SK-MEL-5 (cell line): ENCODE measurements at regions not wholly inside any gene's neighbourhood (a gene's known extent, or its start where the extent isn't known, plus 50 kb on each side); places are given as distances from the start of the nearest gene placed in this dataset.
"Not testable (repeated sequence)": the region's sequence is repeated elsewhere in the genome, so short reads cannot be mapped to it uniquely, and the experiment has no call there.

Source experiments
- DNase-seq: peaks from one replicate; pipeline ENCODE4 v3.0.0-alpha.2; 2016; ENCODE audit warnings: low read depth, low spot score
- in situ Hi-C: cut with HindIII; loops from 2 replicates; pipeline ENCODE4 v1.10.0; 2016; ENCODE audit warnings: low sequenced_read_pairs, high pct_unique_total_duplicates, low pct_unique_long_range_greater_than_20kb

DNA sequence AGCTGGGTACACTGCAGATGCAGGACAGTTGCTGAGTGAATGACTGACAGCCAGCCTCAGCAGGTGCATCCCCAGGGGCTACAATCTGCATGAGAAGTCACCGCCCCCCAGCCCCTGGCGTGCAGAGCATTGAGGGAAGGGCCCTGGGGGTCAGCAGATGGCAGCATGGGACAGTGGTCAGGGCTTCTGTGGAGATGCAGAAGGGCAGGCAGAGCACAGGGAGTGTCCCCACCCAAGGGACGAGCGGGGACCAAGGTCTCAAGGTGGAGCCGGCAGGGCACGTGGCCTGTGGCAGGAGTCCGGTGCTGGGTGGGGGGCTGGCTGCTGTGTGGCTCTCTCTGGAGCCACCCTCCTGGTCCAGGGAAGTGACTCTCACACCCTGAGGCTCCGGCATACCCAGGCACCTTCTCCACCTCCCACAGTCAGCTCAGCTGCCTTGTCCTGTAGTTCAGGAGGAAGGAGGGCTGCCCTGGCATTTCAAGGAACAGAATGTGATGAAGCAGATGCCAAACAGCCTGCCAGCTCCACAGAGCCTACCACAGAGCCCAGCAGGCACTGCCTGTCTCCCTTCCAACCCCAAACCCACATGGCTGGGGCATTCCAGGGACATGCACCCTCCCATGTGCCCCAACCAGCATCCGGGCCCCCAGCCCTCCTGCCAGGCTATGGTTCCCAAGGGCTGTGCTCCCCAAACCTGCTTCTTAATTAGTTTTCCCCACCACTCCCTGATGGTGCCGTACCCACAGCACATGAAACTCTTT, 114.5 kb downstream of the TMEM130 start:
- no peak for DNase-seq
- in situ Hi-C loops = no loop called here

DNA sequence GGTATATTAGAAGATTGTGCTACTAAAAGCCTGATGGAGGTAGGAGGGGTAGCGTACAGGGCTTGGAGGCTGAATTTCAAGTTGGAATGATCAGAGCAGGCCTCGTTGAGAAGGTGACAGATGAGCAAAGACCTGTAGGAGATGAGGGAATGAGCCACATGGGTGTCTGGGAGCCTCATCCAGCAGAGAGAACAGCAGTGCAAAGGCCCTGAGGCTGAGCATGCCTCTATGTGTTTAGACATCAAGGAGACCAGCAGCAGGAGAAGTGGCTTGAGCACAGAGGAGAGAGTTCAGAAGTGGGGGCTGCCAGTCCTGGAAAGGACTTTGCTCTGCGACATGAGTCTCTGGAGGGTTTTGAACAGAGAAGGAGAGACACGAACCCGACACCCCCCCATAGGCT, 111.7 kb downstream of the TMEM130 start:
- in situ Hi-C loops = no loop called here
- DNase-seq = no peak

DNA sequence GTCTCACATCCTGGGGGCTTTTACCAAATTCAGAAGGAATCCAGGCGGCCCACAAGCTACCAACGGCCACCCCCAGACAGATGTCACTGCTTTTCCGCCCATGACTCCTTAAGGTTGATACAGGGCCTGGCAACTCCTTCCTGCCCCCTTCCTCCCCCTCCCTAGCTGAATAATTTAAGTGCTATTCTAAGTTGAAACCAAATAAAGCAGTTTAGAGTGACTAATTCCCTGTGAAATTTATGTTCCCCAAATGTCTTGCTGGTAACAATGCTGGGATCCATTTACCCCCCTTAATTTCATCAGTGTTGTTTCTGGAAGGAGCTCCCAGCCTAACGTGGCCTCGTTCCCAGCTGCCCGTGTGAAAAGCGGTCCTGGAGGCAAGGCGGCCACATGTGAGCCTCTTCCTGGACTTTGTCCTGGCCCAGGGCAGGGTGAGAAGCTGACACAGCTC, 109.6 kb downstream of the TMEM130 start:
- in situ Hi-C loops = no loop called here
- DNase-seq = no peak

DNA sequence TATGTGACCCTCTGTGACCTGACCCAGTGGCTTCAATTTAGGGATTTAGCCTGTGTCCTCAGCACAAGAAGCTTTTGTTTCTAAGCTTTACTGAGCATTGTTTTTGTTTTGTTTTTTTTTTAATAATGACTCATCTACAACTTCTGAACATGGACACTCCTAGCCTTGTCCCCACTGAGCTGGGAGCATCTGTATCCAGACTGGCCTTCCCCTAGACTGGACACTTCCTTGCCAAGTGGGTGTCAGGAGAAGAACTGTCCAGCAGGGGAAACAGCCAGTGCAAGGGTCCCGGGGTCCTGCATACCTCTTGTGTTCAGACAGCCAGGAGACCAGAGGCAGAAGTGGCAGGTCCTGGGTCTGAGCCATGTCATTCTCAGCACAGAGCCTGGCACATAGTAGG, 108.6 kb downstream of the TMEM130 start:
- in situ Hi-C loops = no loop called here
- DNase-seq = no peak

DNA sequence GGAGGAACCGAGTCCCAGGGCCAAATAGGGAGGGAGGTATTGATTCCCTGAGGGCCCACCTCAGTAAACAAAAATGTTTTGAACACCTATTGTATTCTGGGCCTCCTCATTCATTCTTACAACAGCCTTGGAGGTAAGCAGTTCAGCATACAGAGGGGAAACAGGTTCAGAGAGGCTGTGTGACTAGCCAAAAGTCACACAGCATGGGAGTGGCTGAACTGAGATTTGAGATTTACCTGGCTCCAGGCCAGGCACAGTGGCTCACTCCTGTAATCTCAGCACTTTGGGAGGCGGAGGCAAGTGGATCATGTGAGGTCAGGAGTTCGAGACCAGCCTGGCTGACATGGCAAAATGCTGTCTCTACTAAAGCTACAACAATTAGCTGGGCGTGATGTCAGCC, 107.2 kb downstream of the TMEM130 start:
- DNase-seq = no peak
- in situ Hi-C loops = no loop called here

DNA sequence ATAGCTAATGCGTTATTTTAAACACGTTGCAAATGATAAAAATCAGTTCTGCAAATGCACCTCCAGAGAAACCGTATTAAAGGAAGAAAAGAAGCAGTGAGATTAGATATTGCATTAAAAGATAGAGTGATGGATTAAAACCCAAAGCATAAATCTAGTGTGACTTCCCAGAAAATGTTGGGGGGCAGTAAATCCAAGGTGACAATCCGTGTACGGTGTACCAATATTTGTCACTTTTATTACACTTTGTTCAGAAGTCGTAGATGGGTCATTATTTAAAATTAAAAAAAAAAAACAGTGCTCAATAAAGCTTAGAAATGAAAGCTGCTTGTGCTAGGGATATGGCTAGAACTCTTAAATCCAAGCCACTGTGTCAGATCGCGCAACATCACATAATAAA, 106.4 kb downstream of the TMEM130 start:
- DNase-seq = no peak
- in situ Hi-C loops = no loop called here

DNA sequence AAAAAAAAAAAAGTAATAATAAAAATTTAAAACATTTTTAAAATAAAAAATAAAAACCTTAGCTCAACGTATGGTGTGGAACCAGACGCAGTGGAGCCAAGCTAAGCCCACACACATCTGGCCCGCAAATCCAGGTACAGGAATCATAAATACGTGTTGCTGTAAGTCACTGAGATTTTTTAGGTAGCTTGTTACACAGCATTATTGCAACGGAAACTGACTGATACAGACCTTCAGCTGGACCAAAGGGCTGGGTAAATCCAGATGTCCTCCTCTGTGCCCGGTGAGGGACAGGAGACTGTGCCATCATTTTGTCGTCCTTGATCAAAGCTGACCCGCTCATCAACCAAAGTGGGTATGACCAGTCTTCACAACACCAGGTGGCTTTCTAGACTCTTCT, 104.9 kb downstream of the TMEM130 start:
- in situ Hi-C loops = no loop called here
- no peak for DNase-seq

DNA sequence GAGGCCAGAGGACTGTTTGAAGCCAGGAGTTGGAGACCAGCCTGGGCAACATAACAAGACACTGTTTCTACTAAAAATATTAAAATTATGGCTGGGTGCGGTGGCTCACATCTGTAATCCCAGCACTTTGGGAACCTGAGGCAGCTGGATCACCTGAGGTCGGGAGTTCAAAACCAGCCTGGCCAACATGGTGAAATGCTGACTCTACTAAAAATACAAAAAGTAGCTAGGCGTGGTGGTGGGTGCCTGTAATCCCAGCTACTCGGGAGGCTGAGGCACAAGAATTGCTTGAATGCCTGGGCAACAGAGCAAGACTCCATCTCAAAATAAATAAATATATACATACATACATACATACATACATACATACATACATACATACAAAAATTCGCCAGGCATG, 99.7 kb downstream of the TMEM130 start:
- DNase-seq, in situ Hi-C loops: not testable (repeated sequence)

DNA sequence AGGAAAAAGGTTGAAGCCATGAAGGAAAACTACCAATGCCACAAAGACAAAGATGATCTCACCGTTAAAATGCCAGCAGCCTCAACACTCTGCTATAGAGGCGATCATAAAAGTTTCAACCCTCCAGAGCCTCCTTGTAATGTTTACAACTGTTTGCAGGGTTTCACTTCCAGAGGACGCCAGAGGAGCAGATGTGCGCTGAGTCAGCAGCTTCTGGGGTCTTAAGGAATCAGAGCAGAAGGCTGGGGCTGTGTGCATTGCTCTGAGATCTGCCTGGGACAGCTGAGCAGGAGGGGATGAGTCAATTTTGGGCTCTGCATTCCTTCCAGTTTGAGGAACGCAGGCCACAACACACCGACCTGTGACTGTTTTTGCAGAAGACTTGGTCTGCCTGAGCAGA, 98.3 kb downstream of the TMEM130 start:
- in situ Hi-C loops = no loop called here
- DNase-seq = no peak

DNA sequence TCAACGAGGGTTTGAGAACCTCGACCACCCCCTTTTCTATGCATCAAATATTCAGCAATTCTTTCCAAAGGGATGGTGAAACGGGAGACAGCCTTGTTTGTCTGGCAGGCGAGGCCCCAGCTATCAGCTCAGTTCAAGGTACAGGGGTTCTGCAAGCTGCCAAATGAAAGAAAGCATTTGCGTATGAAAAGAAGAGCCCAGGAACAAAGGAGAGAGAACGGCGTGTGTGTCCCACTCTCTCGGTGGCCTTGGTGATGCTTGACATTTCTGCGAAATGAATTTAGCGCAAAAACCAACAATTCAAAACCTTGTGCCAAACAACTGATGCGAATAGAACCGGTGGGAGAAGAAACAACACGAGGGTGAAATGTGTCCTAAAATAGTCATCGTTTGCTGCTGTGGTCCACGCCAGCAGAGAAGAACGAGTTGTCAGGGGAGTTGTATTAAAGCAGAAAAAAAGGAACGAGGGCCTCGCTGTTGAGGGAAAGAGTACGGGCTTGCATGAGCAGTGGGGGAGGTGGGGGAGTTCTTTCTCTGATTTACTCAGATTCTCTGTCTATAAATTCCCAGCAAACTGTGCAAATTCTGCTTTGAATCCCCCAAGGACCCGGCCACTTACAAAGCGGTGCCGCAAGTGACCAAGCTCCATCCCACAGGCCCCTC, 97.7 kb downstream of the TMEM130 start:
- in situ Hi-C loops = no loop called here

DNA sequence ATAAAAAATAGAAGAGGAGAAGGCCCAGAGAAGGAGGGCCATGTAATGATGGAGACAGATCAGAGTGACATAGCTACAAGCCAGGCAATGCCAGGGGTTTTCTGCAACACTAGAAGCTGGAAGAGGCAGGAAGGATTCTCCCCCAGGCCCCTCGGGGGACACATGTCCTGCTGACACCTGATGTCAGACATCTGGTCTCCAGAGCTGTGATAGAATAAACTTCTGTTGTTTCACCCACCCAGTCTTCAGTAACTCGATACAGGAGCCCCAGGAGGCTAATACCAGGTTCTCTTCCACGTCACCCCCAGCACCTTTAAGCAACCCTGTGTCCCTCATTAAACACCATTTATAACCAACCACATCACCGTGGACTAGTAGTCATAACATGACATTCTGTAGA, 94.9 kb downstream of the TMEM130 start:
- in situ Hi-C loops = no loop called here
- DNase-seq = no peak

More for the DNA sequence above, 97.7 kb downstream of the TMEM130 start:
- no peak for DNase-seq

DNA sequence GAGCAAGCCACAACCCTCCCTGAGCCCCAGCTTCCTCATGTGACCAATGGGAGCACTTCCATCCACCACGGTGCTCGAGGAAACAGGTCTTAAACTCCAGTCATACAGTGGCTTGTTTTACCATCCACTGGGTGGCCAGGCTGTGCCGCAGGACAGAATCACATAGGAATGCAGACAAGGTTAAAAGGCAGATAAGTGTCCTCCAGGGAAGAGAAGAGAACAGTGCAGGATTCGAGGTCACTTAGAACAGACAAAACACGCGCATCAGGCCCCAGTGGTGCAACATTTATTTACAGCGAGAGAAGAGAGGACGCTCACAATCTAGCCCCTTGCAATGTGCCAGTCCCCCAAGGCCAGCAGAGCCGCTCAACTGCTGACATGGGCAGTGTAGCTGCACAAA, 92.8 kb downstream of the TMEM130 start:
- in situ Hi-C loops = no loop called here
- DNase-seq = no peak

DNA sequence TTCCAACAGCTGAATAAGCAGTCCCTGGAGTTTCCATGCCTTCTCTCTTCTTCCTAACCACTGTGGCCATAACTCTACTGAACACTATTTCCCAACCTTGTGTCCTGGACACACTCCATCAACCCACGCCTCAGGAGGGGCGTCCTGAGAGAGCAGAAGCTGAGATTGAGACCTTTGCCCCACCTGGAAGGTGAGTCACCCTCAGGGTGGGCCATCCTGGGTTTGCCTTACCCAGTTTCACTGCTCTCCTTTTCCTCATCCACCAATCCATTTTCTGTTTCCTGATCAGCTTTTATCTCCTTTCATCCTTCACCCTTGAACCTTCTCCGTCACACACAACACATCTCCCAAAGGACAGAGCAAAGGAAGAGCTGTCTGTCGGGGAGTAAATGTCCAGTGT, 91.4 kb downstream of the TMEM130 start:
- no peak for DNase-seq
- in situ Hi-C loops = no loop called here

DNA sequence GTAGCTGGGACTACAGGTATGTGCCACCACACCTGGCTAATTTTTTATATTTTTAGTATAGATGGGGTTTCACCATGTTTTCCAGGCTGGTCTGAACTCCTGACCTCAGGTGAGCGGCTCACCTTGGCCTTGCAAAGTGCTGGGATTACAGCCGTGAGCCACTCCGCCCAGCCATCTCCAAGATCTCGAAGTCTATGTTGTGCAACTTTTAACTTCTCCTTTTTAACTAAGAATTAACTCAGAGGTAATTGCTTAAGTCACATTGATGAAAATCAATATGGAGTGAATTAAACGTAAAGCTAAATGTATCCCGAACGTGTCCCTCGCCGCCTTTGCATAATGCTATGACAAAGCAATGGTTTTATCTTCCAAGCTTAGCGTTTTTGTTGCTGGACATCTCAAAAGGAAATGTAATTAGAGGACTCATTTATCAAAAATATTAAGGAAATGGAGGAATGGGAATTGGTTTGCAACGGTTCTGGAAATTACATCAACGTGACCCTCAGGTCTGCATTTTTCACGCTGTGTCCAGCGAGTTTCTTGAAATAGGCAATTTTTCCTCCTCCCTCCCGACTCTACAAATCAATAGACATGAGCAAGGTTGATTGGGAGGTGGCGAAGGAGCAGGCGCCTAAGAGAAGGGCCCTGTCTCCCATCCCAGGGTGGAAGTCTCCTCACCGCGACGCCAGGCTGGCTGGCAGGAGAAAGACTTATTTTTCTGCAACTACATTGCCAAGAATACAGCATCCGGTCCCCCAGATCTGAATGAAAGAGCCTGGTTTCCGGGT, 89.8 kb downstream of the TMEM130 start:
- DNase-seq = no peak
- in situ Hi-C loops = no loop called here

DNA sequence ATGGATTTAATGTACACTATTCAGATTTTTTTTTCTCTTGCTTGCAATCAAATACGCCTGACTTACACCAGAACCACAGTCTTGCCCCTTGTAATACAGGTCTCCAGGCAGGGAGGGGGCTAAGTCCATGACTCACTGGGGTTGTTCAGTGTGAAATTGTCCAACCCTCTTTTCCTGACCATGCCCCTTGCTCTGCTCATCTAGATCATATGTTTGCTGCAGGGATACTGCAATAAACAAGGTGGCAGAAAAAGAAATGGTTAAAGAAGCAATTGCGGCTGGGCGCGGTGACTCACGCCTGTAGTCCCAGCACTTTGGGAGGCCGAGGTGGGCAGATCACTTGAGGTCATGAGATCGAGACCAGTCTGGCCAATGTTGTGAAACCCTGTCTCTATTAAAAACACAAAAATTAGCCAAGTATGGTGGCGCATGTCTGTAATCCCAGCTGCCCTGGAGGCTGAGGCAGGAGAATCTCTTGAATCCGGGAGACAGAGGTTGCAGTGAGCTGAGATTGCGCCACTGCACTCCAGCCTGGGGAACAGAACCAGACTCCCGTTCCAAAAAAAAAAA, 85.5 kb downstream of the TMEM130 start:
- no peak for DNase-seq

DNA sequence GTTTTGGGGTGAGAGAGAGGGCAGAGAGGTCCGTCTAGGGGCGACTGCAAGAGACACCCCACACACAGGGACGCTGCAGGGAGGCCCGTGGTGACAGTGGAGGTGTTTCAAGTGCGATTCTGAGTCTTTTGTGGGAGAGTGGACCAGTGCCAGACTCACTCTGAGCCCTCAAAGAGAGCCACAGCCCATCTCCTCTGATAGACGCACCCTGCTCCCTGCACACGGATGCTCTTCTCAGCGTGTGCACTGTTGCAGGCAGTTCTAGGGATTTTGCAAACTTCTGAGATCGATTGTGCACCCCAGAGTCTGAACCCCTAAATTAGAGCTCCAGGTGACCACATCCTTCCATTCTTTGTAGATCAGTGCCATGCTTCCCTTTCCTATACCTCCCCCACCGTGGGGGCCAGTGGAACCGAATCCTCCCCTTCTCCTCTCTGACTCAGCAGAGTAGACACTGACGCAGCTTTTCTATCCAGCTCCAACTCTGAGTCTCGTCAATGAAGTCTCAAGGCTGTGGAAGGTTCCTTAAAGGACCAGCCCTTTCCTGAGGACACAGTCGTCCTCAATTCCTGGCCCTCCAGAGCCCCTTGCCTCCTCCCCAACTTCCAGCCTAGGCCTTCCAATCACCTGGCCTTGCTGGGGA, 83.8 kb downstream of the TMEM130 start:
- in situ Hi-C loops = no loop called here
- DNase-seq = no peak

More for the DNA sequence above, 85.5 kb downstream of the TMEM130 start:
- in situ Hi-C loops = no loop called here

DNA sequence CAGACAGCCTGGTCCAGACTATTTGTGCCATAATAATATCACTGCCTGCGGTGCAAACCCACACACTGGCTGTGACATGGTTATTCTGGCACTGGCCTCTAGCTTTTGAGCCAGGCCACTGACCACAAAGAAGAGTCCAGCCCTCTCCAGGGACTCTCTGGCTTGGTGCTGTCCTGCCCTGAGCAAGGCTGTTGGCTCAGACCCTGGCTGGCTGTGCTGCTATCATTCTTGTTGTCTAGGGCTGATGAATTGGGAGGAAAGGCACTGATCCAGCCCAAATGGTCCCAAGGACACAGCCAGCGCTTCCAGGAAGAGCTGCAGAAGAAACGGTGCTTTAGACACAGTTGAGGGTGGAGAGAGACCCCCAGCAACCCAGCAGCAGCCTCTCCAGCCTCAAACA, 80.8 kb downstream of the TMEM130 start:
- in situ Hi-C loops = no loop called here
- no peak for DNase-seq

DNA sequence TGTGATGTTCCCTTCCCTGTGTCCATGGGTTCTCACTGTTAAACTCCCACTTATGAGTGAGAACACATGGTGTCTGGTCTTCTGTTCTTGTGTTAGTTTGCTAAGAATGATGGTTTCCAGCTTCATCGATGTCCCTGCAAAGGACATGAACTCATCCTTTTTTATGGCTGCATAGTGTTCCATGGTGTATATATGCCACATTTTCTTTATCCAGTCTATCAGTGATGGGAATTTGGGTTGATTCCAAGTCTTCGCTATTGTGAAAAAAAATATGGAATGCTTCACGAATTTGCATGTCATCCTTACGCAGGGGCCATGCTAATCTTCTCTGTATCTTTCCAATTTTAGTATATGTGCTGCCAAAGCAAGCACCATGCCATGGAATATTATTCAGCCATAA, 75.4 kb downstream of the TMEM130 start:
- in situ Hi-C loops, DNase-seq: not testable (repeated sequence)
